SK-N-SH (cell line): ENCODE measurements at regions not wholly inside any gene's neighbourhood (a gene's known extent, or its start where the extent isn't known, plus 50 kb on each side); places are given as distances from the start of the nearest gene placed in this dataset.

Experiments
- CTCF ChIA-PET: fragments of 300-600, 350-600 bp; formaldehyde crosslinking; extraction: SDS; loops from one replicate; lab custom pipeline; 2021; lab: Yijun Ruan, JAX
- POLR2A ChIA-PET: fragments of 350-600 bp; sonication (Branson Sonifier 250); formaldehyde crosslinking; extraction: SDS; loops from one replicate; lab custom pipeline; 2020; ENCODE audit warnings: antibody characterized with exemption, inconsistent platforms; lab: Yijun Ruan, JAX
- DNase-seq: peaks from one replicate; pipeline ENCODE4 v3.0.0; 2012
- H2AFZ ChIP-seq: fragments of 200-600 bp; sonication (generic); 2 replicates; pipeline ENCODE4 v1.8.1; 2016; ENCODE audit warnings: antibody characterized with exemption, mild to moderate bottlenecking, low read depth
- H3F3A ChIP-seq: fragments of 200-600 bp; sonication (generic); replicated peaks from 2 replicates; pipeline ENCODE3; 2016; ENCODE audit warnings: antibody characterized with exemption, mild to moderate bottlenecking; ENCODE audit not compliant: insufficient read depth
- H3K27ac ChIP-seq, 2 experiments: fragments of 200-500 bp in 1 of 2; fragments of 200-600 bp in 1 of 2; sonication (Bioruptor generic) in 1 of 2; sonication (generic), shearing (Covaris generic) in 1 of 2; 2 replicates each; pipeline versions ENCODE4 v1.5.1 to v1.6.1; 2014 to 2016; ENCODE audit warnings: low read depth in 2 of 2, inconsistent platforms in 1 of 2, low read length in 1 of 2, mild to moderate bottlenecking in 1 of 2, mixed read lengths in 1 of 2
- H3K27me3 ChIP-seq: fragments of 200-600 bp; sonication (generic), shearing (Covaris generic); 2 replicates; pipeline ENCODE4 v1.6.1; 2016; ENCODE audit warnings: mixed run types; ENCODE audit not compliant: insufficient read depth
- H3K36me3 ChIP-seq, 2 experiments: fragments of 200-500 bp in 1 of 2; fragments of 200-600 bp in 1 of 2; sonication (Bioruptor generic) in 1 of 2; sonication (generic) in 1 of 2; replicated peaks in 1 of 2; 2 replicates each; pipeline versions ENCODE3 to v1.5.1; 2014 to 2016; ENCODE audit warnings: low read length in 1 of 2, mild to moderate bottlenecking in 1 of 2; ENCODE audit not compliant: insufficient read depth in 2 of 2, control insufficient read depth in 1 of 2
- H3K4me1 ChIP-seq, 2 experiments: fragments of 200-500 bp in 1 of 2; fragments of 200-600 bp in 1 of 2; sonication (Bioruptor generic) in 1 of 2; sonication (generic), shearing (Covaris generic) in 1 of 2; 2 replicates each; pipeline versions ENCODE4 v1.5.1 to v1.6.1; 2014 to 2016; ENCODE audit warnings: low read depth in 1 of 2, low read length in 1 of 2, mixed run types in 1 of 2; ENCODE audit not compliant: insufficient read depth in 2 of 2, control insufficient read depth in 1 of 2
- H3K4me2 ChIP-seq: fragments of 200-600 bp; sonication (generic), shearing (Covaris generic); 2 replicates; pipeline ENCODE4 v1.6.1; 2017; ENCODE audit warnings: mixed run types
- H3K4me3 ChIP-seq, 2 experiments: fragments of 200-500 bp in 1 of 2; fragments of 200-600 bp in 1 of 2; sonication (Bioruptor generic) in 1 of 2; sonication (generic), shearing (Covaris generic) in 1 of 2; 2 replicates each; pipeline versions ENCODE4 v1.5.1 to v1.8.1; 2014 to 2016; ENCODE audit warnings: low read depth in 2 of 2, inconsistent platforms in 1 of 2, low read length in 1 of 2, mild to moderate bottlenecking in 1 of 2, mixed read lengths in 1 of 2, moderate library complexity in 1 of 2
- H3K79me2 ChIP-seq: fragments of 200-600 bp; sonication (generic); 2 replicates; pipeline ENCODE4 v1.8.1; 2017; ENCODE audit warnings: mild to moderate bottlenecking; ENCODE audit not compliant: insufficient read depth
- H3K9ac ChIP-seq: fragments of 200-600 bp; sonication (generic); 2 replicates; pipeline ENCODE4 v1.6.1; 2017; ENCODE audit warnings: mixed run types
- H3K9me2 ChIP-seq: fragments of 200-600 bp; sonication (generic); 2 replicates; pipeline ENCODE4 v1.6.1; 2017; ENCODE audit warnings: mixed run types
- H3K9me3 ChIP-seq: fragments of 200-600 bp; sonication (generic); 2 replicates; pipeline ENCODE4 v1.6.1; 2017; ENCODE audit warnings: mixed run types, mild to moderate bottlenecking, moderate library complexity
- H4K20me1 ChIP-seq: fragments of 200-600 bp; sonication (generic); 2 replicates; pipeline ENCODE4 v1.6.1; 2017; ENCODE audit warnings: mild to moderate bottlenecking, mixed run types; ENCODE audit not compliant: insufficient read depth
- ELF1 ChIP-seq: IDR thresholded peaks from 2 replicates; pipeline ENCODE4 v1.4.0; 2012
- EZH2phosphoT487 ChIP-seq: fragments of 200-600 bp; sonication (generic); IDR thresholded peaks from 2 replicates; pipeline ENCODE4 v1.6.1; 2017; ENCODE audit warnings: low read depth, mixed run types, mild to moderate bottlenecking, antibody characterized with exemption, moderate library complexity, borderline replicate concordance
- FOXJ3 ChIP-seq: sonication (generic); formaldehyde crosslinking; IDR thresholded peaks from 2 replicates; pipeline ENCODE4 v1.5.1; 2020; ENCODE audit warnings: mild to moderate bottlenecking, missing genetic modification reagents
- JUND ChIP-seq: IDR thresholded peaks from 2 replicates; pipeline ENCODE4 v1.4.0; 2012
- MXI1 ChIP-seq: IDR thresholded peaks from 2 replicates; pipeline ENCODE4 v1.6.1; 2012; ENCODE audit warnings: mild to moderate bottlenecking, low read depth, low read length, improper control_type of control experiment
- PBX3 ChIP-seq: IDR thresholded peaks from 2 replicates; pipeline ENCODE4; 2012
- RCOR1 ChIP-seq: fragments of 150-350 bp; IDR thresholded peaks from 2 replicates; pipeline ENCODE4 v1.6.1; 2017; ENCODE audit warnings: antibody characterized with exemption, low read length
- RFX5 ChIP-seq: IDR thresholded peaks from 2 replicates; pipeline ENCODE4 v1.6.1; 2012; ENCODE audit warnings: mild to moderate bottlenecking, improper control_type of control experiment, low read length
- SMC3 ChIP-seq: IDR thresholded peaks from 2 replicates; pipeline ENCODE4 v1.6.1; 2012; ENCODE audit warnings: low read depth, low read length, improper control_type of control experiment
- TEAD4 ChIP-seq: IDR thresholded peaks from 2 replicates; pipeline ENCODE4 v1.4.0; 2012; ENCODE audit warnings: mild to moderate bottlenecking, borderline replicate concordance; ENCODE audit not compliant: insufficient read depth
- YY1 ChIP-seq: IDR thresholded peaks from 2 replicates; pipeline ENCODE4 v1.4.0; 2012; ENCODE audit warnings: low read depth, mild to moderate bottlenecking
- WGBS: methylation state at CpG from one replicate; pipeline ENCODE4 v1.1.6; 2017; ENCODE audit warnings: low lambda C conversion rate; 5-methylcytosine and 5-hydroxymethylcytosine counted together
- TF ChIP-seq, protein P1 (sequence below): IDR thresholded peaks from 2 replicates; pipeline ENCODE4 v1.6.1; 2012; ENCODE audit warnings: mild to moderate bottlenecking, low read depth, low read length, moderate library complexity

DNA sequence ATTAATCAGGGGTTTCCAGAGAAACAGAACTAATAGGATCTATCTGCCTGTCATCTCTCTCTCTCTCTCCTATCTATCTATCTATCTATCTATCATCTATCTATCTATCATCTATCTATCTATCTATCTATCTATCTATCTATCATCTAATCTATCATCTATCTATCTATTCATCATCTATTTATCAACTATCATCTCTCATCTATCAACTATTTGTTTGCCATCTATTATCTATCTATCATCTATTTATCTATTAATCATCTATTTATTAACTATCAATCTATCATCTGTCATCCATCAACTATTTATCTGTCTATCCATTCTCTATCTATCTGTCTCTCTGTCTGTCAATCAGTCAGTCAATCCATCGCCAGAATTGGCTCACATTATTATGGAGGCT, 70.0 kb upstream of the MRPS6 start:
- no peaks in the 10 kb centered on the region for H3K36me3 ChIP-seq
- H3K9me3 ChIP-seq, result no peaks in the 10 kb centered on the region
- DNase-seq, result no peak
- WGBS, result 4% methylated on average over 1 of the region's 1 CpG
- TF ChIP-seq JUND (no peak), ELF1 (no peak), FOXJ3 (CRISPR knock-in tag) (no peak)
- TF ChIP-seq, protein P1, sequence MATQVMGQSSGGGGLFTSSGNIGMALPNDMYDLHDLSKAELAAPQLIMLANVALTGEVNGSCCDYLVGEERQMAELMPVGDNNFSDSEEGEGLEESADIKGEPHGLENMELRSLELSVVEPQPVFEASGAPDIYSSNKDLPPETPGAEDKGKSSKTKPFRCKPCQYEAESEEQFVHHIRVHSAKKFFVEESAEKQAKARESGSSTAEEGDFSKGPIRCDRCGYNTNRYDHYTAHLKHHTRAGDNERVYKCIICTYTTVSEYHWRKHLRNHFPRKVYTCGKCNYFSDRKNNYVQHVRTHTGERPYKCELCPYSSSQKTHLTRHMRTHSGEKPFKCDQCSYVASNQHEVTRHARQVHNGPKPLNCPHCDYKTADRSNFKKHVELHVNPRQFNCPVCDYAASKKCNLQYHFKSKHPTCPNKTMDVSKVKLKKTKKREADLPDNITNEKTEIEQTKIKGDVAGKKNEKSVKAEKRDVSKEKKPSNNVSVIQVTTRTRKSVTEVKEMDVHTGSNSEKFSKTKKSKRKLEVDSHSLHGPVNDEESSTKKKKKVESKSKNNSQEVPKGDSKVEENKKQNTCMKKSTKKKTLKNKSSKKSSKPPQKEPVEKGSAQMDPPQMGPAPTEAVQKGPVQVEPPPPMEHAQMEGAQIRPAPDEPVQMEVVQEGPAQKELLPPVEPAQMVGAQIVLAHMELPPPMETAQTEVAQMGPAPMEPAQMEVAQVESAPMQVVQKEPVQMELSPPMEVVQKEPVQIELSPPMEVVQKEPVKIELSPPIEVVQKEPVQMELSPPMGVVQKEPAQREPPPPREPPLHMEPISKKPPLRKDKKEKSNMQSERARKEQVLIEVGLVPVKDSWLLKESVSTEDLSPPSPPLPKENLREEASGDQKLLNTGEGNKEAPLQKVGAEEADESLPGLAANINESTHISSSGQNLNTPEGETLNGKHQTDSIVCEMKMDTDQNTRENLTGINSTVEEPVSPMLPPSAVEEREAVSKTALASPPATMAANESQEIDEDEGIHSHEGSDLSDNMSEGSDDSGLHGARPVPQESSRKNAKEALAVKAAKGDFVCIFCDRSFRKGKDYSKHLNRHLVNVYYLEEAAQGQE, result no peak
- no peaks in the 10 kb centered on the region for H3K79me2 ChIP-seq
- POLR2A ChIA-PET, result no interaction called here
- H4K20me1 ChIP-seq, result no peaks in the 10 kb centered on the region
- H3K27me3 ChIP-seq, result no peaks in the 10 kb centered on the region
- H3K27ac ChIP-seq, result no peak overlapping the region
- no peaks in the 10 kb centered on the region for H3K4me1 ChIP-seq
- CTCF ChIA-PET, result no interaction called here
- no peak overlapping the region for H3K4me3 ChIP-seq
- no peaks in the 10 kb centered on the region for H3F3A ChIP-seq
- no peak overlapping the region for H3K9ac ChIP-seq
- H3K4me2 ChIP-seq, result no peak overlapping the region
- no peak overlapping the region for H2AFZ ChIP-seq
- no peaks in the 10 kb centered on the region for H3K9me2 ChIP-seq

- Histone ChIP-seq H3K79me2 (no peaks in the 10 kb centered on the region), H3K36me3 (no peaks in the 10 kb centered on the region), H3K4me1 (no peaks in the 10 kb centered on the region), H3K4me3 (no peak overlapping the region), H4K20me1 (no peaks in the 10 kb centered on the region), H3K9me3 (peaks cover 9% of the 10 kb centered on the region; the same call in 1 of the 2 replicates), H3K9ac (no peak overlapping the region), H3K9me2 (no peaks in the 10 kb centered on the region), H3F3A (no peaks in the 10 kb centered on the region), H2AFZ (no peak overlapping the region), H3K27me3 (no peaks in the 10 kb centered on the region), H3K27ac (no peak overlapping the region), H3K4me2 (no peak overlapping the region)
- CTCF ChIA-PET, result interaction anchor here (1.6 kb wide), 1 partner anchor 76 kb away, joined by 3 read pairs; no protein-coding TSS in a partner anchor
- TF ChIP-seq RFX5 (no peak), PBX3 (no peak), SMC3 (no peak), TEAD4 (no peak), RCOR1 (no peak), FOXJ3 (CRISPR knock-in tag) (no peak), ELF1 (no peak), MXI1 (no peak), YY1 (no peak), EZH2phosphoT487 (no peak)
- TF ChIP-seq, protein P1, result no peak
- WGBS, result 28% methylated on average over 4 of the region's 4 CpGs
- no peak for DNase-seq
- POLR2A ChIA-PET, result no interaction called here
Observed at GRCh38 chr21:34000375-34000774, 73.0 kb upstream of the MRPS6 start.
